ENCODE measurements at regions not wholly inside any gene's neighbourhood (a gene's known extent, or its start where the extent isn't known, plus 50 kb on each side); places are given as distances from the start of the nearest gene placed in this dataset.

DNA sequence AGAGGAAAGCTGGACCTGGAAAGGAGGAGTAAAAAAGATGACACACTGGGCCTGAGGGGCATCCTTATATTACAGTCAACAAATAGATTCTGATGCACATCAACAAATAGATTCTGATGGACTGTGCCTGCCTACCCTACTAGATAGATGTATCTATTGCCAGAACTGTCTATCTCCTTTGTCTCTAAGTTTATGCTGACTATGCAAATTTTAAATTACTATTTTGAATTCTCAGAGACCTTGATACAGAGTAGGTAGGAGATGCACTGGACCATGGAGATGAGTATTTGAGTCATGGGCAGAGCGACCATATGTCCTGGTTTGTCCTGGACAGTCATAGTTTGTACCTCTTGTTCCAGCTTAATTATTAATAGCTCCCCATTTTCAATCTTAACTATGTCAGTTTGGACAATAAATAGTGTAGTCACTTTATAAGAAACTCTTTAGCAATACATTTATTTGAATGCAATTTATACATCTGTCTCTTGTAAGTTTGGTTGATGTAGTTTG lies 247.9 kb upstream of the PPP1R2C start:
- no peak overlapping the region for H4K8ac ChIP-seq (ENCODE audit: low read length)
- no peak overlapping the region for H3K4ac ChIP-seq (ENCODE audit: low read depth in 1 of 2, low read length in 2 of 2)
- H2BK120ac ChIP-seq (ENCODE audit: low read depth, low read length): no peak overlapping the region
- no peak for DNase-seq
- no peaks in the 10 kb centered on the region for H3K36me3 ChIP-seq (ENCODE audit: control insufficient read depth in 1 of 2, insufficient read depth in 2 of 2, low read depth in 1 of 2, low read length in 2 of 2)
- no peak overlapping the region for H3K18ac ChIP-seq (ENCODE audit: low read depth in 1 of 2, low read length in 2 of 2)
- H2BK5ac ChIP-seq (ENCODE audit: low read depth, low read length, poor library complexity, severe bottlenecking): no peak overlapping the region
- no peak overlapping the region for H3K27ac ChIP-seq (ENCODE audit: low read length, poor library complexity, severe bottlenecking)
- no peak overlapping the region for H3K9ac ChIP-seq (ENCODE audit: low read length)
- no CpG with 5 or more reads among the region's 1 CpG for WGBS
- no peak overlapping the region for H2BK15ac ChIP-seq (ENCODE audit: low read depth, poor library complexity, severe bottlenecking)
- no peak overlapping the region for H3K14ac ChIP-seq (ENCODE audit: low read length in 2 of 2)
- no peak overlapping the region for H3K4me3 ChIP-seq (ENCODE audit: insufficient read depth in 1 of 2, low read depth in 1 of 2, low read length in 2 of 2)
- H2AK5ac ChIP-seq (ENCODE audit: low read length, severe bottlenecking): no peak overlapping the region
- no peaks in the 10 kb centered on the region for H3K79me1 ChIP-seq (replicated peaks; ENCODE audit: low read length, poor library complexity, severe bottlenecking)
- no peak overlapping the region for H2BK12ac ChIP-seq (ENCODE audit: low read length in 2 of 2)
- no peak overlapping the region for H4K91ac ChIP-seq (ENCODE audit: low read length)
- H3K23ac ChIP-seq (ENCODE audit: low read length in 2 of 2): no peak overlapping the region
- H3K4me1 ChIP-seq (ENCODE audit: control insufficient read depth, insufficient read depth, low read depth, low read length): no peaks in the 10 kb centered on the region
- peaks cover 15% of the 10 kb centered on the region for H3K9me3 ChIP-seq (ENCODE audit: control insufficient read depth, low read length)
- no peak overlapping the region for H3K4me2 ChIP-seq (ENCODE audit: low read length, poor library complexity, severe bottlenecking)
- H2AFZ ChIP-seq (ENCODE audit: low read depth, low read length): no peak overlapping the region
- H3K27me3 ChIP-seq (ENCODE audit: control insufficient read depth in 1 of 2, insufficient read depth in 1 of 2, low read length in 2 of 2): no peaks in the 10 kb centered on the region

DNA sequence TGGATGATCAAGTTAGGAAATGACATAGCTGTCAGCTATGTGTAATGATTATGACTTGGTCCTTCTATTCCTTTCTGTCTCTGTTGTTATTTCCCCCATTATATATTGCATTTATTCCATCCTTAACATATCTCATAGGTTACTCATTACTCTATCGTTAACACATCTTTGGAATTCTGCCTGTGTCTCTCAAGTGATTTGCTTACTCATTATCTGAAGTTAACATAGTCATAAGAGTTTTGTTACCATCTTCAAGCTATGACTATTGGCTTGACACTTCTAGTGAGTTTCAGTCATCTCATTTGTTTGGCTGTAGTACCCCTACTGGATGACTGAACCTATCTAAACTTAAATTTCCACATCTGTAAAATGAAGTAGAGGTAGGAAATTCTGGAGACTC lies 286.1 kb upstream of the PPP1R2C start:
- Histone ChIP-seq H3K9me3 (ENCODE audit: control insufficient read depth, low read length) (no peaks in the 10 kb centered on the region), H3K18ac (ENCODE audit: low read depth in 1 of 2, low read length in 2 of 2) (no peak overlapping the region), H2BK120ac (ENCODE audit: low read depth, low read length) (no peak overlapping the region), H3K27ac (ENCODE audit: low read length, poor library complexity, severe bottlenecking) (no peak overlapping the region), H3K9ac (ENCODE audit: low read length) (no peak overlapping the region), H4K8ac (ENCODE audit: low read length) (no peak overlapping the region), H3K23ac (ENCODE audit: low read length in 2 of 2) (no peak overlapping the region), H3K27me3 (ENCODE audit: control insufficient read depth in 1 of 2, insufficient read depth in 1 of 2, low read length in 2 of 2) (no peaks in the 10 kb centered on the region), H3K4me3 (ENCODE audit: insufficient read depth in 1 of 2, low read depth in 1 of 2, low read length in 2 of 2) (no peak overlapping the region), H3K4ac (ENCODE audit: low read depth in 1 of 2, low read length in 2 of 2) (no peak overlapping the region), H2BK15ac (ENCODE audit: low read depth, poor library complexity, severe bottlenecking) (no peak overlapping the region), H3K79me1 (replicated peaks; ENCODE audit: low read length, poor library complexity, severe bottlenecking) (no peaks in the 10 kb centered on the region), H3K36me3 (ENCODE audit: control insufficient read depth in 1 of 2, insufficient read depth in 2 of 2, low read depth in 1 of 2, low read length in 2 of 2) (no peaks in the 10 kb centered on the region), H2AK5ac (ENCODE audit: low read length, severe bottlenecking) (no peak overlapping the region), H2BK5ac (ENCODE audit: low read depth, low read length, poor library complexity, severe bottlenecking) (no peak overlapping the region), H3K4me1 (ENCODE audit: control insufficient read depth, insufficient read depth, low read depth, low read length) (no peaks in the 10 kb centered on the region), H2BK12ac (ENCODE audit: low read length in 2 of 2) (no peak overlapping the region), H4K91ac (ENCODE audit: low read length) (no peak overlapping the region), H3K4me2 (ENCODE audit: low read length, poor library complexity, severe bottlenecking) (no peak overlapping the region), H3K14ac (ENCODE audit: low read length in 2 of 2) (no peak overlapping the region), H2AFZ (ENCODE audit: low read depth, low read length) (no peak overlapping the region)
- peak; percentile 18 for DNase-seq
- 33% methylated on average over 1 of the region's 1 CpG for WGBS

DNA sequence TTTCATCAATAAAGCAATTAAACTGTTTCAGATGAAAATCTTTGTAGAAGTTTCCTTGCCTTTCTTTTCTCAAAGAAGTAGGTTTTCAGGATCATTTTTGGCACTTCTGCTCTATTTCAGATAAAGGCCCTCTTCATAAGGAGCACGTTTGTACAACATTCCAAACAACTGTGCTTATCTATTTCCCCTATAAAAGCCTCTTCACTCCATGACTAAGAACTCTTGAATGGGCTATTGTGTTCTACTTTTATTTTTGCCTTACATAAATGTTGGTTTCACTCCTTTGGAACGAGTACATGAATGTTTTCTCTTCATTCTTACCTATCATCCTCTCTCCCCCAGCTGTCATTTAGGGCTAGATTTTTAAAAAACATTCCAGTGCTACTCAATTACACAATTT lies 288.0 kb upstream of the PPP1R2C start:
- H4K91ac ChIP-seq (ENCODE audit: low read length): no peak overlapping the region
- 39% methylated on average over 1 of the region's 2 CpGs for WGBS
- no peak overlapping the region for H2BK12ac ChIP-seq (ENCODE audit: low read length in 2 of 2)
- no peak overlapping the region for H2AK5ac ChIP-seq (ENCODE audit: low read length, severe bottlenecking)
- H2BK5ac ChIP-seq (ENCODE audit: low read depth, low read length, poor library complexity, severe bottlenecking): no peak overlapping the region
- no peaks in the 10 kb centered on the region for H3K9me3 ChIP-seq (ENCODE audit: control insufficient read depth, low read length)
- no peak for DNase-seq
- H3K4me3 ChIP-seq (ENCODE audit: insufficient read depth in 1 of 2, low read depth in 1 of 2, low read length in 2 of 2): no peak overlapping the region
- H3K4ac ChIP-seq (ENCODE audit: low read depth in 1 of 2, low read length in 2 of 2): no peak overlapping the region
- no peak overlapping the region for H3K14ac ChIP-seq (ENCODE audit: low read length in 2 of 2)
- no peak overlapping the region for H2BK15ac ChIP-seq (ENCODE audit: low read depth, poor library complexity, severe bottlenecking)
- no peak overlapping the region for H3K23ac ChIP-seq (ENCODE audit: low read length in 2 of 2)
- H3K4me2 ChIP-seq (ENCODE audit: low read length, poor library complexity, severe bottlenecking): no peak overlapping the region
- no peak overlapping the region for H3K18ac ChIP-seq (ENCODE audit: low read depth in 1 of 2, low read length in 2 of 2)
- H3K27me3 ChIP-seq (ENCODE audit: control insufficient read depth in 1 of 2, insufficient read depth in 1 of 2, low read length in 2 of 2): no peaks in the 10 kb centered on the region
- no peaks in the 10 kb centered on the region for H3K79me1 ChIP-seq (replicated peaks; ENCODE audit: low read length, poor library complexity, severe bottlenecking)
- H3K27ac ChIP-seq (ENCODE audit: low read length, poor library complexity, severe bottlenecking): no peak overlapping the region
- no peaks in the 10 kb centered on the region for H3K4me1 ChIP-seq (ENCODE audit: control insufficient read depth, insufficient read depth, low read depth, low read length)
- no peak overlapping the region for H2AFZ ChIP-seq (ENCODE audit: low read depth, low read length)
- H4K8ac ChIP-seq (ENCODE audit: low read length): no peak overlapping the region
- no peak overlapping the region for H3K9ac ChIP-seq (ENCODE audit: low read length)
- H3K36me3 ChIP-seq (ENCODE audit: control insufficient read depth in 1 of 2, insufficient read depth in 2 of 2, low read depth in 1 of 2, low read length in 2 of 2): no peaks in the 10 kb centered on the region
- H2BK120ac ChIP-seq (ENCODE audit: low read depth, low read length): no peak overlapping the region

DNA sequence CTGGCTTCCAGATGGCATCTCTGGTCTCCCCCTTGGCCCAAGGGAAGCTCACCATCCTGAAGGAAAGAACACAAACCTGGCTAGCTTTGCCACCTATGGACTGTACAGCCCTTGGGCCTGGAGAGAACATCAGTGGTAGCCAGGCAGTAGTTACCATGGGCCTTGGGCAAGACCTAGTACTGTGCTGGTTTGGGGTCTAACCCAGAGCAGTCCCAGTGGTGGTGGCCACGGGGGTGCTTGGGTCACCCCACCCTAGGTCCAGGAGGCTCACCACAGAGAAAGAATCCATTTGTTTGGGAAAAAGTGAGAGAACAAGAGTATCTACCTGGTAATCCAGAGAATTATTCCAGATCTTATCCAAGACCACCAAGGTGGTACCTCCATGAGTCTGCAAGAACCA lies 290.7 kb upstream of the PPP1R2C start:
- Histone ChIP-seq H2BK5ac (ENCODE audit: low read depth, low read length, poor library complexity, severe bottlenecking) (no peak overlapping the region), H3K79me1 (replicated peaks; ENCODE audit: low read length, poor library complexity, severe bottlenecking) (no peaks in the 10 kb centered on the region), H3K9ac (ENCODE audit: low read length) (no peak overlapping the region), H3K23ac (ENCODE audit: low read length in 2 of 2) (no peak overlapping the region), H2AK5ac (ENCODE audit: low read length, severe bottlenecking) (no peak overlapping the region), H3K4me3 (ENCODE audit: insufficient read depth in 1 of 2, low read depth in 1 of 2, low read length in 2 of 2) (no peak overlapping the region), H3K4me1 (ENCODE audit: control insufficient read depth, insufficient read depth, low read depth, low read length) (no peaks in the 10 kb centered on the region), H3K14ac (ENCODE audit: low read length in 2 of 2) (no peak overlapping the region), H2BK12ac (ENCODE audit: low read length in 2 of 2) (no peak overlapping the region), H3K18ac (ENCODE audit: low read depth in 1 of 2, low read length in 2 of 2) (no peak overlapping the region), H3K27ac (ENCODE audit: low read length, poor library complexity, severe bottlenecking) (no peak overlapping the region), H4K8ac (ENCODE audit: low read length) (no peak overlapping the region), H2AFZ (ENCODE audit: low read depth, low read length) (no peak overlapping the region), H3K36me3 (ENCODE audit: control insufficient read depth in 1 of 2, insufficient read depth in 2 of 2, low read depth in 1 of 2, low read length in 2 of 2) (no peaks in the 10 kb centered on the region), H4K91ac (ENCODE audit: low read length) (no peak overlapping the region), H2BK120ac (ENCODE audit: low read depth, low read length) (no peak overlapping the region), H3K9me3 (ENCODE audit: control insufficient read depth, low read length) (no peaks in the 10 kb centered on the region), H3K4ac (ENCODE audit: low read depth in 1 of 2, low read length in 2 of 2) (no peak overlapping the region), H3K4me2 (ENCODE audit: low read length, poor library complexity, severe bottlenecking) (no peak overlapping the region), H3K27me3 (ENCODE audit: control insufficient read depth in 1 of 2, insufficient read depth in 1 of 2, low read length in 2 of 2) (no peaks in the 10 kb centered on the region), H2BK15ac (ENCODE audit: low read depth, poor library complexity, severe bottlenecking) (no peak overlapping the region)
- 67% methylated on average over 1 of the region's 1 CpG for WGBS
- no peak for DNase-seq
